ENCODE measurements at regions not wholly inside any gene's neighbourhood (a gene's known extent, or its start where the extent isn't known, plus 50 kb on each side); places are given as distances from the start of the nearest gene placed in this dataset.
"Not testable (repeated sequence)": the region's sequence is repeated elsewhere in the genome, so short reads cannot be mapped to it uniquely, and the experiment has no call there.

- ChIA-PET CTCF (no interaction called here), POLR2A (no interaction called here)
- Mint-ChIP-seq H3K27me3 (peaks cover 8% of the 10 kb centered on the region), H3K4me3 (no peak overlapping the region), H3K4me1 (no peaks in the 10 kb centered on the region), H3K27ac (no peak overlapping the region), H3K36me3 (ENCODE audit: low read depth) (no peaks in the 10 kb centered on the region), H3K9me3 (ENCODE audit: low read depth) (peaks cover 1% of the 10 kb centered on the region)
- no peak for ATAC-seq
- DNase-seq: no peak
- intact Hi-C loops (cut with DNase I, micrococcal nuclease): no loop called here
Measured at GRCh38 chr5:2163940-2164490, 281.3 kb upstream of the IRX4 start.

- Mint-ChIP-seq H3K9me3 (ENCODE audit: low read depth) (peaks cover 1% of the 10 kb centered on the region), H3K36me3 (ENCODE audit: low read depth) (no peaks in the 10 kb centered on the region), H3K4me1 (no peaks in the 10 kb centered on the region), H3K27me3 (peaks cover 8% of the 10 kb centered on the region), H3K4me3 (no peak overlapping the region), H3K27ac (no peak overlapping the region)
- intact Hi-C loops (cut with DNase I, micrococcal nuclease): no loop called here
- ChIA-PET CTCF (no interaction called here), POLR2A (no interaction called here)
- DNase-seq: no peak
- no peak for ATAC-seq
Measured at GRCh38 chr5:2163060-2163856, 280.5 kb upstream of the IRX4 start.

- POLR2A ChIA-PET: no interaction called here
- H3K9me3 Mint-ChIP-seq (ENCODE audit: low read depth): peaks cover 1% of the 10 kb centered on the region
- intact Hi-C loops (cut with DNase I, micrococcal nuclease): no loop called here
- peaks cover 8% of the 10 kb centered on the region for H3K27me3 Mint-ChIP-seq
- no peaks in the 10 kb centered on the region for H3K4me1 Mint-ChIP-seq
- no peak overlapping the region for H3K4me3 Mint-ChIP-seq
- no peak for DNase-seq
- CTCF ChIA-PET: no interaction called here
- H3K27ac Mint-ChIP-seq: no peak overlapping the region
- ATAC-seq: no peak
- no peaks in the 10 kb centered on the region for H3K36me3 Mint-ChIP-seq (ENCODE audit: low read depth)
Measured at GRCh38 chr5:2160811-2161210, 278.1 kb upstream of the IRX4 start.

GRCh38 chr5:2158767-2159166 is 276.0 kb upstream of the IRX4 start:
- Mint-ChIP-seq H3K9me3 (ENCODE audit: low read depth) (peaks cover 1% of the 10 kb centered on the region), H3K36me3 (ENCODE audit: low read depth) (no peaks in the 10 kb centered on the region), H3K27me3 (peaks cover 2% of the 10 kb centered on the region), H3K27ac (no peak overlapping the region), H3K4me1 (no peaks in the 10 kb centered on the region), H3K4me3 (no peak overlapping the region)
- POLR2A ChIA-PET: no interaction called here
- CTCF ChIA-PET: interaction anchor here (0.7 kb wide), 1 partner anchor 47 kb away, joined by 3 read pairs; no protein-coding TSS in a partner anchor
- no peak for ATAC-seq
- DNase-seq: no peak
- intact Hi-C loops (cut with DNase I, micrococcal nuclease): no loop called here

- no peaks in the 10 kb centered on the region for H3K4me1 Mint-ChIP-seq
- CTCF ChIA-PET: no interaction called here
- intact Hi-C loops (cut with DNase I, micrococcal nuclease): no loop called here
- peaks cover 1% of the 10 kb centered on the region for H3K9me3 Mint-ChIP-seq (ENCODE audit: low read depth)
- no peaks in the 10 kb centered on the region for H3K36me3 Mint-ChIP-seq (ENCODE audit: low read depth)
- POLR2A ChIA-PET: no interaction called here
- no peak for DNase-seq
- peaks cover 2% of the 10 kb centered on the region for H3K27me3 Mint-ChIP-seq
- H3K4me3 Mint-ChIP-seq: no peak overlapping the region
- no peak overlapping the region for H3K27ac Mint-ChIP-seq
- no peak for ATAC-seq
Measured at GRCh38 chr5:2158109-2158508, 275.4 kb upstream of the IRX4 start.

- H3K27me3 Mint-ChIP-seq: peaks cover 4% of the 10 kb centered on the region
- no peak overlapping the region for H3K4me3 Mint-ChIP-seq
- intact Hi-C loops (cut with DNase I, micrococcal nuclease): no loop called here
- no peak for ATAC-seq
- POLR2A ChIA-PET: interaction anchor here (0.7 kb wide), 1 partner anchor 34 kb away, joined by 3 read pairs; no protein-coding TSS in a partner anchor
- no peaks in the 10 kb centered on the region for H3K36me3 Mint-ChIP-seq (ENCODE audit: low read depth)
- CTCF ChIA-PET: no interaction called here
- no peak overlapping the region for H3K27ac Mint-ChIP-seq
- H3K4me1 Mint-ChIP-seq: no peaks in the 10 kb centered on the region
- peaks cover 1% of the 10 kb centered on the region for H3K9me3 Mint-ChIP-seq (ENCODE audit: low read depth)
- DNase-seq: no peak
Measured at GRCh38 chr5:2157372-2157771, 274.6 kb upstream of the IRX4 start.

- Mint-ChIP-seq H3K27me3 (peaks cover 6% of the 10 kb centered on the region), H3K36me3 (ENCODE audit: low read depth) (no peaks in the 10 kb centered on the region), H3K4me1 (no peaks in the 10 kb centered on the region), H3K9me3 (ENCODE audit: low read depth) (peaks cover 3% of the 10 kb centered on the region), H3K4me3 (no peak overlapping the region), H3K27ac (no peak overlapping the region)
- ChIA-PET POLR2A (no interaction called here), CTCF (no interaction called here)
- DNase-seq (no peak), ATAC-seq (no peak)
- intact Hi-C loops (cut with DNase I, micrococcal nuclease): no loop called here
Measured at GRCh38 chr5:2156358-2157059, 273.8 kb upstream of the IRX4 start.

GRCh38 chr5:2155556-2155955 is 272.8 kb upstream of the IRX4 start:
- H3K9me3 Mint-ChIP-seq (ENCODE audit: low read depth): peaks cover 3% of the 10 kb centered on the region
- POLR2A ChIA-PET: no interaction called here
- no peak for ATAC-seq
- peaks cover 7% of the 10 kb centered on the region for H3K27me3 Mint-ChIP-seq
- H3K27ac Mint-ChIP-seq: no peak overlapping the region
- no peaks in the 10 kb centered on the region for H3K36me3 Mint-ChIP-seq (ENCODE audit: low read depth)
- no peaks in the 10 kb centered on the region for H3K4me1 Mint-ChIP-seq
- intact Hi-C loops (cut with DNase I, micrococcal nuclease): no loop called here
- no peak overlapping the region for H3K4me3 Mint-ChIP-seq
- DNase-seq: no peak
- CTCF ChIA-PET: no interaction called here

- no peak overlapping the region for H3K27ac Mint-ChIP-seq
- ChIA-PET POLR2A (no interaction called here), CTCF (no interaction called here)
- peaks cover 3% of the 10 kb centered on the region for H3K9me3 Mint-ChIP-seq (ENCODE audit: low read depth)
- intact Hi-C loops (cut with DNase I, micrococcal nuclease): loop anchor here in 1 of 2 experiments (5.0 kb wide), 1 partner anchor 417 kb away; no protein-coding TSS in a partner anchor
- H3K27me3 Mint-ChIP-seq: peaks cover 9% of the 10 kb centered on the region
- DNase-seq (no peak), ATAC-seq (no peak)
- H3K4me1 Mint-ChIP-seq: no peaks in the 10 kb centered on the region
- H3K36me3 Mint-ChIP-seq (ENCODE audit: low read depth): no peaks in the 10 kb centered on the region
- no peak overlapping the region for H3K4me3 Mint-ChIP-seq
Measured at GRCh38 chr5:2153802-2154201, 271.1 kb upstream of the IRX4 start.

- intact Hi-C loops (cut with DNase I, micrococcal nuclease): loop anchor here in 1 of 2 experiments (5.0 kb wide), 1 partner anchor 416 kb away; no protein-coding TSS in a partner anchor
- H3K4me1 Mint-ChIP-seq: no peaks in the 10 kb centered on the region
- H3K9me3 Mint-ChIP-seq (ENCODE audit: low read depth): peaks cover 3% of the 10 kb centered on the region
- no peak overlapping the region for H3K27ac Mint-ChIP-seq
- ChIA-PET POLR2A (no interaction called here), CTCF (no interaction called here)
- no peak for DNase-seq
- ATAC-seq: no peak
- no peaks in the 10 kb centered on the region for H3K36me3 Mint-ChIP-seq (ENCODE audit: low read depth)
- H3K4me3 Mint-ChIP-seq: no peak overlapping the region
- peaks cover 9% of the 10 kb centered on the region for H3K27me3 Mint-ChIP-seq
Measured at GRCh38 chr5:2153350-2153749, 270.6 kb upstream of the IRX4 start.

GRCh38 chr5:2151301-2151888 is 268.7 kb upstream of the IRX4 start:
- ATAC-seq; H3K4me1 Mint-ChIP-seq; H3K9me3 Mint-ChIP-seq (ENCODE audit: low read depth); H3K27ac Mint-ChIP-seq; H3K36me3 Mint-ChIP-seq (ENCODE audit: low read depth); H3K27me3 Mint-ChIP-seq; H3K4me3 Mint-ChIP-seq; CTCF ChIA-PET: not testable (repeated sequence)
- intact Hi-C loops (cut with DNase I, micrococcal nuclease): loop anchor here in 1 of 2 experiments (1.0 to 5.0 kb wide), 2 partner anchors 113 to 414 kb away; no protein-coding TSS in a partner anchor
- POLR2A ChIA-PET: interaction anchor here (0.5 kb wide), 1 partner anchor 34 kb away, joined by 3 read pairs; no protein-coding TSS in a partner anchor
- peak; percentile 37 for DNase-seq

Measured in activated CD4-positive, alpha-beta T cell treated with anti-CD3 and anti-CD28 coated beads for 36 hours (primary cell).